AG09319 (cell line): ENCODE measurements at regions not wholly inside any gene's neighbourhood (a gene's known extent, or its start where the extent isn't known, plus 50 kb on each side); places are given as distances from the start of the nearest gene placed in this dataset.

Source experiments
- DNase-seq: peaks from one replicate; pipeline ENCODE4 v3.0.0-alpha.2; 2010; ENCODE audit warnings: low read depth; ENCODE audit errors: extremely low read depth
- CTCF ChIP-seq: IDR thresholded peaks from 2 replicates; pipeline ENCODE4 v1.5.1; 2011; ENCODE audit warnings: low read depth, mild to moderate bottlenecking, inconsistent platforms, low read length, moderate library complexity

- DNase-seq, result no peak
- TF ChIP-seq CTCF, result no peak
These were observed 335.2 kb downstream of the LRATD1 start for GRCh38 chr2:14967729-14968128.

- no peak for DNase-seq
- no peak for TF ChIP-seq CTCF
These were observed 342.9 kb downstream of the LRATD1 start for GRCh38 chr2:14975381-14975780.

- DNase-seq, result no peak
- no peak for TF ChIP-seq CTCF
These were observed 344.5 kb downstream of the LRATD1 start for GRCh38 chr2:14977021-14977420.

GRCh38 chr2:14978845-14979244 is 346.3 kb downstream of the LRATD1 start:
- DNase-seq, result no peak
- TF ChIP-seq CTCF, result no peak

- TF ChIP-seq CTCF, result no peak
- DNase-seq, result no peak
These were observed 350.3 kb downstream of the LRATD1 start for GRCh38 chr2:14982790-14983189.

GRCh38 chr2:14988600-14988999 is 356.1 kb downstream of the LRATD1 start:
- DNase-seq, result no peak
- no peak for TF ChIP-seq CTCF

- DNase-seq, result no peak
- no peak for TF ChIP-seq CTCF
These were observed 359.2 kb downstream of the LRATD1 start for GRCh38 chr2:14991723-14992122.
